ENCODE measurements at regions not wholly inside any gene's neighbourhood (a gene's known extent, or its start where the extent isn't known, plus 50 kb on each side); places are given as distances from the start of the nearest gene placed in this dataset.
A peak's percentile ranks its signal among the peaks of the same experiment; 100 is the strongest.

DNA sequence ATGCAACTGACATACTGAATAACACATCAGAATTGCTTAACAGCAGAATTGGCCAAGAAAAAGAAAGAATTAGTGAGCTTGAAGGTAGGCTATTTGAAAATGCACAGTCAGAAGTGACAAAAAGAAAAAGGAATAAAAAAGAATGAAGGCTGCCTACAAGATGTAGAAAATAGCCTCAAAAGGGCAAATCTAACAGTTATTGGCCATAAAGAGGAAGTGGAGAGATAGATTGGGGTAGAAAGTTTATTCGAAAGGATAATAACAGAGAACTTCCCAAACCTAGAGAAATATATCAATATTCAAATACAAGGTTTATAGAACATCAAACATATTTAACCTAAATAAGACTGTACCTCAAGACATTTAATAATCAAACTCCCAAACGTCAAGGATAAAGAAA, 67.5 kb downstream of the ATP6V1G3 start:
- H3K4me3 Mint-ChIP-seq: no peak overlapping the region
- H3K9me3 Mint-ChIP-seq: no peaks in the 10 kb centered on the region
- no peak overlapping the region for H3K27ac Mint-ChIP-seq
- peaks cover 12% of the 10 kb centered on the region for H3K4me1 Mint-ChIP-seq (ENCODE audit: low read depth)
- intact Hi-C loops (cut with micrococcal nuclease): no loop called here
- no peaks in the 10 kb centered on the region for H3K36me3 Mint-ChIP-seq (ENCODE audit: low read depth)
- H3K27me3 Mint-ChIP-seq: no peaks in the 10 kb centered on the region

- intact Hi-C loops (cut with micrococcal nuclease): no loop called here
- no peaks in the 10 kb centered on the region for H3K36me3 Mint-ChIP-seq (ENCODE audit: low read depth)
- no peak overlapping the region for H3K4me3 Mint-ChIP-seq
- no peaks in the 10 kb centered on the region for H3K9me3 Mint-ChIP-seq
- peaks cover 12% of the 10 kb centered on the region for H3K4me1 Mint-ChIP-seq (ENCODE audit: low read depth)
- no peaks in the 10 kb centered on the region for H3K27me3 Mint-ChIP-seq
- no peak overlapping the region for H3K27ac Mint-ChIP-seq
Measured at GRCh38 chr1:198472119-198472518, 68.4 kb downstream of the ATP6V1G3 start.

GRCh38 chr1:198467907-198468306, 72.6 kb downstream of the ATP6V1G3 start:
- Mint-ChIP-seq H3K27ac (peak overlapping the region; percentile 13), H3K36me3 (ENCODE audit: low read depth) (no peaks in the 10 kb centered on the region)

GRCh38 chr1:198467342-198467741, 73.1 kb downstream of the ATP6V1G3 start:
- no peaks in the 10 kb centered on the region for H3K36me3 Mint-ChIP-seq (ENCODE audit: low read depth)

More at GRCh38 chr1:198467907-198468306, 72.6 kb downstream of the ATP6V1G3 start:
- Mint-ChIP-seq H3K4me1 (ENCODE audit: low read depth) (peaks cover 21% of the 10 kb centered on the region), H3K4me3 (no peak overlapping the region), H3K9me3 (no peaks in the 10 kb centered on the region), H3K27me3 (no peaks in the 10 kb centered on the region)
- intact Hi-C loops (cut with micrococcal nuclease): loop anchor here (5.0 to 10.0 kb wide), 3 partner anchors 313 to 946 kb away; partner anchors contain the start of gene NEK7

GRCh38 chr1:198465201-198466144, 75.0 kb downstream of the ATP6V1G3 start:
- H3K36me3 Mint-ChIP-seq (ENCODE audit: low read depth): no peaks in the 10 kb centered on the region
- peaks cover 14% of the 10 kb centered on the region for H3K4me1 Mint-ChIP-seq (ENCODE audit: low read depth)
- H3K27ac Mint-ChIP-seq: no peak overlapping the region
- H3K27me3 Mint-ChIP-seq: no peaks in the 10 kb centered on the region
- intact Hi-C loops (cut with micrococcal nuclease): loop anchor here (2.0 to 10.0 kb wide), 5 partner anchors 219 to 943 kb away; partner anchors contain the start of gene NEK7
- no peak overlapping the region for H3K4me3 Mint-ChIP-seq
- H3K9me3 Mint-ChIP-seq: no peaks in the 10 kb centered on the region

More at GRCh38 chr1:198467342-198467741, 73.1 kb downstream of the ATP6V1G3 start:
- H3K4me3 Mint-ChIP-seq: no peak overlapping the region
- peak overlapping the region; percentile 13 for H3K27ac Mint-ChIP-seq
- intact Hi-C loops (cut with micrococcal nuclease): loop anchor here (5.0 to 10.0 kb wide), 3 partner anchors 313 to 945 kb away; partner anchors contain the start of gene NEK7
- no peaks in the 10 kb centered on the region for H3K9me3 Mint-ChIP-seq
- H3K4me1 Mint-ChIP-seq (ENCODE audit: low read depth): peaks cover 18% of the 10 kb centered on the region
- no peaks in the 10 kb centered on the region for H3K27me3 Mint-ChIP-seq

- no peaks in the 10 kb centered on the region for H3K27me3 Mint-ChIP-seq
Measured at GRCh38 chr1:198463709-198464108, 76.8 kb downstream of the ATP6V1G3 start.

GRCh38 chr1:198462365-198463019, 78.0 kb downstream of the ATP6V1G3 start:
- intact Hi-C loops (cut with micrococcal nuclease): loop anchor here (10.0 kb wide), 2 partner anchors 308 to 538 kb away; partner anchors contain the start of gene NEK7
- H3K4me1 Mint-ChIP-seq (ENCODE audit: low read depth): peaks cover 14% of the 10 kb centered on the region
- H3K27ac Mint-ChIP-seq: peak overlapping the region; percentile 25
- H3K9me3 Mint-ChIP-seq: no peaks in the 10 kb centered on the region
- H3K36me3 Mint-ChIP-seq (ENCODE audit: low read depth): no peaks in the 10 kb centered on the region
- no peak overlapping the region for H3K4me3 Mint-ChIP-seq
- H3K27me3 Mint-ChIP-seq: no peaks in the 10 kb centered on the region

More at GRCh38 chr1:198463709-198464108, 76.8 kb downstream of the ATP6V1G3 start:
- Mint-ChIP-seq H3K36me3 (ENCODE audit: low read depth) (no peaks in the 10 kb centered on the region), H3K4me3 (no peak overlapping the region), H3K9me3 (no peaks in the 10 kb centered on the region), H3K27ac (no peak overlapping the region), H3K4me1 (ENCODE audit: low read depth) (peaks cover 14% of the 10 kb centered on the region)
- intact Hi-C loops (cut with micrococcal nuclease): loop anchor here (2.0 to 10.0 kb wide), 4 partner anchors 221 to 539 kb away; partner anchors contain the start of gene NEK7

- Mint-ChIP-seq H3K9me3 (no peaks in the 10 kb centered on the region), H3K27ac (no peak overlapping the region), H3K27me3 (no peaks in the 10 kb centered on the region), H3K36me3 (ENCODE audit: low read depth) (no peaks in the 10 kb centered on the region), H3K4me1 (ENCODE audit: low read depth) (no peaks in the 10 kb centered on the region), H3K4me3 (no peak overlapping the region)
- intact Hi-C loops (cut with micrococcal nuclease): no loop called here
Measured at GRCh38 chr1:198455966-198456365, 84.5 kb downstream of the ATP6V1G3 start.

DNA sequence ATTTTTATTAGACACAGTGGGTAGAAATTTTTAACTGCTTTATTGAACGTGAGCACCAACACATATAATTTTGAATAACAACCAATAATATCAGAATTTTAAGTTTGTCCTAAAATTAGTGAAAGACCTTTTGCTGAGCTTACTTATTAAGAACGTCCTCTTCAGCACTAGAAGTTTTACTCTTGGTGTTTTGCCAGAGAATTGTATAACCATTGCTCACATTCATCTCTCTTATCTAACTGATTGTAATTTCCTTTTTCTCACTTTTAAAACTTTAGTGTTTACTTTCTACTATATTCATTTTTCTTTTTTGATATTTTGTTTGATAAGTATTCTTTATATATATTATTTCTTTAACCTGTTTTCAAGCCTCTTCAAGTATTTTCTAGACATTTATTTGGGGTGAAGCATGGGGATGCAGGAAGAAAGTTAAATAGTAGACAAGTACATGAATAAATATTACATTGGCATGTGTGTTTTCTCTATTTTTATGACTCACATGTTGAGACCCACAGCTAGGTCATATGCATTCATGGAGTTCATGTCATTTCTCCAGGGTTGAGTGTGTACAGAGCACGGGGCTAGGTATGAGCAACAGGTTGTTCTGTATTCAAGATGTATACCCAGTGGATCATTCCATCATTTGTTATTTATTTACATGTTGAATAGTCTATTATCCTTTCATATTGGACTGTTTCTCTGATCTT, 90.6 kb downstream of the ATP6V1G3 start:
- H3K9me3 Mint-ChIP-seq: no peaks in the 10 kb centered on the region
- H3K36me3 Mint-ChIP-seq (ENCODE audit: low read depth): no peaks in the 10 kb centered on the region
- H3K27me3 Mint-ChIP-seq: no peaks in the 10 kb centered on the region
- H3K4me3 Mint-ChIP-seq: no peak overlapping the region
- H3K27ac Mint-ChIP-seq: no peak overlapping the region
- H3K4me1 Mint-ChIP-seq (ENCODE audit: low read depth): no peaks in the 10 kb centered on the region
- intact Hi-C loops (cut with micrococcal nuclease): no loop called here

GRCh38 chr1:198449261-198449660, 91.2 kb downstream of the ATP6V1G3 start:
- intact Hi-C loops (cut with micrococcal nuclease): no loop called here
- H3K36me3 Mint-ChIP-seq (ENCODE audit: low read depth): no peaks in the 10 kb centered on the region

DNA sequence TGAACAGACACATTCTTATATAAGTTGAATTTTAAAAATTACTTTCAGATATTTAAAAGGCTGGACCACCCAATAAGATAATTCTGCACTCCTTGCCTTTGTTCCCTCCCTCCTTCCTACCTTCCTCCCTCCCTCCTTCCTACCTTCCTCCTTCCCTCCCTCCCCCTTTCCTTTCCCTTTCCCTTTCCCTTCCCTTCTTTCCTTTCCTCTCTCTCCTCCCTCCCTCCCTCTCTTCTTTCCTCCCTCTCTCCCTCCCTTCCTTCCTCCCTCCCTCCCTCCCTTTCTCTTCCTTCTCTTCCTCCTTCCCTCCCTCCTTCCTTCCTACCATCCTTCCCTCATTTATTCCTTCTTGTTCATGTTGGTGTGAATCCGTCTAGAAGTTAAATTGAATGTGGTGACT, 93.0 kb downstream of the ATP6V1G3 start:
- H3K27me3 Mint-ChIP-seq: no peaks in the 10 kb centered on the region

More at GRCh38 chr1:198449261-198449660, 91.2 kb downstream of the ATP6V1G3 start:
- Mint-ChIP-seq H3K9me3 (no peaks in the 10 kb centered on the region), H3K4me1 (ENCODE audit: low read depth) (no peaks in the 10 kb centered on the region), H3K27me3 (no peaks in the 10 kb centered on the region), H3K4me3 (no peak overlapping the region), H3K27ac (no peak overlapping the region)

DNA sequence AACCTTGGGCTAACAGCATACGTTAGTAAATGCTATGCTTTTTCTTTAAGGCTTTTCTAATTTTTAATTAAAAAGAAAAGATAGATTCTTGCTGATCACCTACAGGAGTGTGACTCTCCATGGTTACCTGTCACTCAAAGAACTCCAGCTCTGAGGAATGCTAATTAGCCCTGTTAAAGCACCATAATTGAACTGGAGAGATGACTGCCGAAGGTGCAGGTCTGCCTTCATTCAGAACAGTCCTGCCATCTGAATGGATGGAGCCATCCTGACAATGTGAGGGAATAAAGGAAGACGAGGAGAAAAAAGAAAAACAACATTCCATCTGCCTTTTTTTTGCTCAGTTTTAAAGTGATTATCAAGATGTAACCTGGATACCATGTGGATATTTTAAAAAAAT, 94.6 kb downstream of the ATP6V1G3 start:
- intact Hi-C loops (cut with micrococcal nuclease): no loop called here
- Mint-ChIP-seq H3K4me3 (no peak overlapping the region), H3K27me3 (no peaks in the 10 kb centered on the region), H3K4me1 (ENCODE audit: low read depth) (no peaks in the 10 kb centered on the region), H3K27ac (no peak overlapping the region), H3K9me3 (no peaks in the 10 kb centered on the region), H3K36me3 (ENCODE audit: low read depth) (no peaks in the 10 kb centered on the region)

More for the DNA sequence above, 93.0 kb downstream of the ATP6V1G3 start:
- intact Hi-C loops (cut with micrococcal nuclease): no loop called here
- no peaks in the 10 kb centered on the region for H3K36me3 Mint-ChIP-seq (ENCODE audit: low read depth)
- H3K4me1 Mint-ChIP-seq (ENCODE audit: low read depth): no peaks in the 10 kb centered on the region
- H3K4me3 Mint-ChIP-seq: no peak overlapping the region
- H3K9me3 Mint-ChIP-seq: no peaks in the 10 kb centered on the region
- no peak overlapping the region for H3K27ac Mint-ChIP-seq

DNA sequence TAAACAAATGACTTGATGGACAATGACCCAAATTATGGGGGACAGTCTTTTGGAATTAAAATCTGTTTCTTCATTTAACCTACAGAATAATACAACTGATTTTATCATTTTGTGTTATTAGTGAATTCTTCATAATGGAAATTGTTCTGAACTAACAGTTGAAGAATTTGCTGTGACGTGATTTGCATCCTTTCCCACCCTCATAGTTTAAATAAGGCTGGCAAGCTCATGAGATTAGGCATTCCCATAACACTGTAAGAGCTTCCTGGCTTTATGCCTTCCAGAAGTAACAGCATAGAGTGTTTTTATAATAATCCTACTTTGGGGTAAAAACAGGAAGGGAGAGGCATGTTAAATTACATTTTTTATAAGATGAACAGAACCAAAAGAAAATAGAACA, 95.7 kb downstream of the ATP6V1G3 start:
- Mint-ChIP-seq H3K4me3 (no peak overlapping the region), H3K36me3 (ENCODE audit: low read depth) (no peaks in the 10 kb centered on the region), H3K27ac (no peak overlapping the region), H3K4me1 (ENCODE audit: low read depth) (peaks cover 2% of the 10 kb centered on the region), H3K9me3 (no peaks in the 10 kb centered on the region), H3K27me3 (no peaks in the 10 kb centered on the region)
- intact Hi-C loops (cut with micrococcal nuclease): no loop called here
